SIG-M5 treated with dmso at 0.1 percent for 504 hours (cell line): ENCODE measurements at regions not wholly inside any gene's neighbourhood (a gene's known extent, or its start where the extent isn't known, plus 50 kb on each side); places are given as distances from the start of the nearest gene placed in this dataset.
A peak's percentile ranks its signal among the peaks of the same experiment; 100 is the strongest.

Source experiments
- DNase-seq: peaks from one replicate; lab custom pipeline; 2025; ENCODE audit not compliant: unreplicated experiment; lab: John Stamatoyannopoulos, UW

- no peak for DNase-seq
Observed at GRCh38 chr18:21162786-21163185, 51.2 kb upstream of the ROCK1 start.

- peak; percentile 98 for DNase-seq
Observed at GRCh38 chr18:21163647-21164547, 52.3 kb upstream of the ROCK1 start.

GRCh38 chr18:21164548-21165095 lies 53.0 kb upstream of the ROCK1 start:
- no peak for DNase-seq

GRCh38 chr18:21167641-21168377 lies 56.2 kb upstream of the ROCK1 start:
- DNase-seq = peak; percentile 55

- DNase-seq = no peak
Observed at GRCh38 chr18:21168880-21169279, 57.3 kb upstream of the ROCK1 start.

- no peak for DNase-seq
Observed at GRCh38 chr18:21177822-21178221, 64.2 kb upstream of the GREB1L start.

GRCh38 chr18:21179590-21180220 lies 62.3 kb upstream of the GREB1L start:
- DNase-seq = peak; percentile 76

GRCh38 chr18:21180588-21180987 lies 61.4 kb upstream of the GREB1L start:
- DNase-seq = no peak

GRCh38 chr18:21181766-21182165 lies 60.3 kb upstream of the GREB1L start:
- DNase-seq = no peak

GRCh38 chr18:21183670-21184069 lies 58.4 kb upstream of the GREB1L start:
- no peak for DNase-seq

- peak; percentile 8 for DNase-seq
Observed at GRCh38 chr18:21184396-21184996, 57.5 kb upstream of the GREB1L start.

GRCh38 chr18:21187886-21188285 lies 54.1 kb upstream of the GREB1L start:
- no peak for DNase-seq

GRCh38 chr18:21191596-21192307 lies 50.3 kb upstream of the GREB1L start:
- peak; percentile 58 for DNase-seq
